CD4-positive, alpha-beta T cell (primary cell): ENCODE measurements at regions not wholly inside any gene's neighbourhood (a gene's known extent, or its start where the extent isn't known, plus 50 kb on each side); places are given as distances from the start of the nearest gene placed in this dataset.

Experiments
- ATAC-seq: fragments of 200-7000 bp; cut with Tn5 transposase; one replicate; pipeline ENCODE4 v1.10.0; 2022; ENCODE audit warnings: mild to moderate bottlenecking; ENCODE audit not compliant: poor library complexity
- CTCF ChIA-PET: fragments of 350-600 bp; sonication (Branson Sonifier 250); formaldehyde crosslinking; loops from one replicate; lab custom pipeline; 2021; ENCODE audit warnings: antibody characterized with exemption, inconsistent platforms; lab: Charles Lee
- POLR2A ChIA-PET: fragments of 350-600 bp; sonication (Branson Sonifier 250); formaldehyde crosslinking; loops from one replicate; lab custom pipeline; 2021; ENCODE audit warnings: antibody characterized with exemption, inconsistent platforms; lab: Charles Lee
- DNase-seq, 14 experiments: peaks; one replicate each; pipeline ENCODE4 v3.0.0-alpha.2; 2013 to 2020; ENCODE audit warnings: mixed read lengths in 2 of 14
- H3K27ac ChIP-seq, 2 donors: one replicate each; pipeline versions ENCODE4 v1.5.1 to v1.7.0; 2013; ENCODE audit warnings: low read length in 2 of 2, low read depth in 1 of 2, mild to moderate bottlenecking in 1 of 2
- H3K27me3 ChIP-seq, 2 experiments: 1 replicate in 1 of 2; 2 replicates in 1 of 2; pipeline versions ENCODE4 v1.6.1 to v1.7.0; 2013; ENCODE audit warnings: low read length in 2 of 2, control low read depth in 1 of 2, mild to moderate bottlenecking in 1 of 2, moderate library complexity in 1 of 2; ENCODE audit not compliant: insufficient read depth in 2 of 2, control insufficient read depth in 1 of 2
- H3K36me3 ChIP-seq: one replicate; pipeline ENCODE4 v1.6.1; 2013; ENCODE audit warnings: low read length, control low read depth; ENCODE audit not compliant: insufficient read depth
- H3K4me1 ChIP-seq: one replicate; pipeline ENCODE4 v1.6.1; 2013; ENCODE audit warnings: low read length, control low read depth; ENCODE audit not compliant: insufficient read depth
- H3K4me3 ChIP-seq: one replicate; pipeline ENCODE4 v1.5.1; 2013; ENCODE audit warnings: mild to moderate bottlenecking, low read length, moderate library complexity
- H3K9me3 ChIP-seq, 2 experiments: 1 replicate in 1 of 2; 2 replicates in 1 of 2; pipeline versions ENCODE4 v1.6.1 to v1.7.0; 2013; ENCODE audit warnings: low read length in 2 of 2, mild to moderate bottlenecking in 2 of 2, control low read depth in 1 of 2, moderate library complexity in 1 of 2; ENCODE audit not compliant: control insufficient read depth in 1 of 2, insufficient read depth in 1 of 2
- H3K27ac Mint-ChIP-seq: one replicate; pipeline ENCODE4 v1.8.0; 2020; ENCODE audit warnings: mixed read lengths
- H3K27me3 Mint-ChIP-seq: one replicate; pipeline ENCODE4 v1.8.0; 2021; ENCODE audit warnings: mixed read lengths
- H3K36me3 Mint-ChIP-seq: one replicate; pipeline ENCODE4 v1.8.0; 2021; ENCODE audit warnings: low read depth, mixed read lengths
- H3K4me1 Mint-ChIP-seq: one replicate; pipeline ENCODE4 v1.8.0; 2021; ENCODE audit warnings: low read depth, mixed read lengths
- H3K4me3 Mint-ChIP-seq: one replicate; pipeline ENCODE4 v1.8.0; 2020; ENCODE audit warnings: mild to moderate bottlenecking, mixed read lengths
- H3K9me3 Mint-ChIP-seq: one replicate; pipeline ENCODE4 v1.8.0; 2020; ENCODE audit warnings: mixed read lengths
- CTCF ChIP-seq: fragments of 200-600 bp; IDR thresholded peaks from one replicate; pipeline ENCODE4 v1.8.0; 2022; ENCODE audit warnings: antibody characterized with exemption, mild to moderate bottlenecking
- intact Hi-C, 2 experiments: fragments of 100-400 bp; cut with DNase I in 1 of 2; cut with micrococcal nuclease in 1 of 2; formaldehyde crosslinking; loops; one replicate each; pipeline versions ENCODE4 v1.15.1 to v1.9.0; 2023 to 2025; cut with DNase I, micrococcal nuclease

GRCh38 chr12:108419949-108420348, 80.8 kb upstream of the CMKLR1 start:
- Histone ChIP-seq H3K36me3 (no peaks in the 10 kb centered on the region), H3K4me3 (no peak overlapping the region), H3K9me3 (peaks cover 0 to 3% of the 10 kb centered on the region in 2 experiments), H3K27me3 (peaks cover 0 to 4% of the 10 kb centered on the region in 2 experiments), H3K27ac (no peak overlapping the region), H3K4me1 (no peaks in the 10 kb centered on the region)
- ChIA-PET POLR2A (no interaction called here), CTCF (no interaction called here)
- H3K27ac Mint-ChIP-seq, result no peak overlapping the region
- no peaks in the 10 kb centered on the region for H3K4me1 Mint-ChIP-seq
- H3K9me3 Mint-ChIP-seq, result no peaks in the 10 kb centered on the region
- no peaks in the 10 kb centered on the region for H3K36me3 Mint-ChIP-seq
- TF ChIP-seq CTCF, result no peak
- intact Hi-C loops, result no loop called here
- DNase-seq (no peak), ATAC-seq (no peak)
- peaks cover 18% of the 10 kb centered on the region for H3K27me3 Mint-ChIP-seq
- no peak overlapping the region for H3K4me3 Mint-ChIP-seq

- Histone ChIP-seq H3K4me3 (no peak overlapping the region), H3K9me3 (peaks cover 0 to 3% of the 10 kb centered on the region in 2 experiments), H3K36me3 (no peaks in the 10 kb centered on the region), H3K27me3 (peaks cover 4 to 7% of the 10 kb centered on the region in 2 experiments), H3K27ac (no peak overlapping the region), H3K4me1 (no peaks in the 10 kb centered on the region)
- H3K4me1 Mint-ChIP-seq, result no peaks in the 10 kb centered on the region
- H3K36me3 Mint-ChIP-seq, result no peaks in the 10 kb centered on the region
- CTCF ChIA-PET, result no interaction called here
- no peaks in the 10 kb centered on the region for H3K9me3 Mint-ChIP-seq
- no peak overlapping the region for H3K27ac Mint-ChIP-seq
- POLR2A ChIA-PET, result no interaction called here
- intact Hi-C loops, result no loop called here
- no peak for TF ChIP-seq CTCF
- H3K27me3 Mint-ChIP-seq, result peaks cover 7% of the 10 kb centered on the region
- ATAC-seq, result no peak
- no peak for DNase-seq
- H3K4me3 Mint-ChIP-seq, result no peak overlapping the region
These were observed 79.2 kb upstream of the CMKLR1 start for GRCh38 chr12:108418164-108418890.

GRCh38 chr12:108414021-108414420, 74.9 kb upstream of the CMKLR1 start:
- Mint-ChIP-seq H3K36me3 (no peaks in the 10 kb centered on the region), H3K27me3 (peaks cover 17% of the 10 kb centered on the region), H3K9me3 (no peaks in the 10 kb centered on the region), H3K27ac (no peak overlapping the region), H3K4me1 (no peaks in the 10 kb centered on the region), H3K4me3 (no peak overlapping the region)
- POLR2A ChIA-PET, result no interaction called here
- no peak overlapping the region for H3K4me3 ChIP-seq
- H3K36me3 ChIP-seq, result no peaks in the 10 kb centered on the region
- DNase-seq (no peak), ATAC-seq (no peak)
- CTCF ChIA-PET, result no interaction called here
- H3K4me1 ChIP-seq, result no peaks in the 10 kb centered on the region
- H3K27me3 ChIP-seq, result peaks cover 4 to 10% of the 10 kb centered on the region in 2 experiments
- intact Hi-C loops, result no loop called here
- H3K9me3 ChIP-seq, result peaks cover 0 to 3% of the 10 kb centered on the region in 2 experiments
- no peak for TF ChIP-seq CTCF
- H3K27ac ChIP-seq, result no peak overlapping the region
